HG03442 (cell line): ENCODE measurements at regions not wholly inside any gene's neighbourhood (a gene's known extent, or its start where the extent isn't known, plus 50 kb on each side); places are given as distances from the start of the nearest gene placed in this dataset.
"Not testable (repeated sequence)": the region's sequence is repeated elsewhere in the genome, so short reads cannot be mapped to it uniquely, and the experiment has no call there.

Source experiments
- ATAC-seq: cut with Tn5 transposase; IDR thresholded peaks from one replicate; pipeline ENCODE4 v1.9.1; 2021; ENCODE audit warnings: mild to moderate bottlenecking, moderate library complexity; ENCODE audit not compliant: unreplicated experiment

DNA sequence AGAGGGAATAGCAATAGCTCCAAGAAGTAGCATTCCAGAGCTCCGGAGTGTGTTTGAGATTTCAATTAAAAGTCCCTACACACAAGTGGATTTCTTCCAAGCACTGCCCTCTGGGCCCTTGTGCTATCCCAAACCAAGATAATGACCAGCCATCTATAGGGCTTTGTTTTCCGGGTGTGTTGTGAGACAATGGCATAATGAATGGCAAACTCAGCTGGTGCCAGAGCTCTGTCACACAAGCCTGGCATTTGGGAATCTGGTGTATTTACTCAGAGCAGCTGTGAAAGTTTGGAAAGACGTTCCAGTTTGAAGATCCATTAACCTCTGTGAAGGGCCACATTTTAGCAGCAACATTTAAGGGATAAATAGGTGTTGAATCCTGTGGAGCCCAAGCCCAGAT is 61.2 kb upstream of the TMTC2 start:
- no peak for ATAC-seq

DNA sequence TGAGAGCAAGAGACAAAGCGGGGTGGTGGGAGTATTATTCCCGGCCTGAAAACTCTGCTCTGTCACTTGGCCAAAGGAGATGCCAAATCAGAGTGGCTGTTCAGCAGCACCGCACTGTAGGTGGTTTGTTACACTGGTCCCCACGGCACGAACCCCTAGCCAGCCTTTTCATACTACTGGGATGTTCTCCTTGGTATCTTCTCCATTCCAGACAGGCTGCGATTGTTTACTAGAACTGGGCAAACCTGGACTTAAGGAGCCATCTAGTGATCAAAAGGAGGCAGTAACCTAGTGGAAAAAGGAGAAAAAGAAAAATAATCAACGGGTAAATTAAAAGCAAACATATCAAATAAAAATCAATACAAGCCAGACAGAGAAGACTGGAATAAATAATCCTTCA is 58.9 kb upstream of the TMTC2 start:
- ATAC-seq: no peak

DNA sequence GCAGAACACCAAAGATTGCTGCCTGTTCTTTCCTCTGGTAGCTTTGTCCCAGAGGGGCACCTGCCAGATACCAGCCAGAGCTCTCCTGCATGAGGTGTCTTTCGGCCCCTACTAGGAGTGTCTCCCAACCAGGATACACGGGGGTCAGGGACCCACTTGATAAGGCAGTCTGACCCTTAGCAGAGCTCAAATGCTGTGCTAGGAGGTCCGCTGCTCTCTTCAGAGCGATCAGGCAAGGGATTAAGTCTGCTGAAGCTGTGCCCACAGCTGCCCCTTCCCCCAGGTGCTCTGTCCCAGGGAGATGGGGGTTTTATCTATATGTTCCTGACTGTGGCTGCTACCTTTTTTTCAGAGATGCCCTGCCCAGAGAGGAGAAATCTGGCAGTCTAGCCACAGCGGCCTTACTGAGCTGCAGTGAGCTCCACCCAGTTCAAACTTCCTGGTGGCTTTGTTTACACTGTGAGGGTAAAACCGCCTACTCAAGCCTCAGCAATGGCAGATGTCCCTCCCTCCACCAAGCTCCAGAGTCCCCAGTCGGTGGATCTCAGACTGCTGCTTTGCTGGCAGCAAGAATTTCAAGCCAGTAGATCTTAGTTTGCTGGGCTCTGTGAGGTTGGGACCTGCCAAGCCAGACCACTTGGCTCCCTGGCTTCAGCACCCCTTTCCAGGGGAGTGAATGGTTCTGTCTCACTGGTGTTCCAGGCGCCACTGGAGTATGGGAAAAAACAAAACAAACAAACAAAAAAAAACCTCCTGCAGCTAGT is 52.0 kb upstream of the TMTC2 start:
- not testable (repeated sequence) for ATAC-seq

DNA sequence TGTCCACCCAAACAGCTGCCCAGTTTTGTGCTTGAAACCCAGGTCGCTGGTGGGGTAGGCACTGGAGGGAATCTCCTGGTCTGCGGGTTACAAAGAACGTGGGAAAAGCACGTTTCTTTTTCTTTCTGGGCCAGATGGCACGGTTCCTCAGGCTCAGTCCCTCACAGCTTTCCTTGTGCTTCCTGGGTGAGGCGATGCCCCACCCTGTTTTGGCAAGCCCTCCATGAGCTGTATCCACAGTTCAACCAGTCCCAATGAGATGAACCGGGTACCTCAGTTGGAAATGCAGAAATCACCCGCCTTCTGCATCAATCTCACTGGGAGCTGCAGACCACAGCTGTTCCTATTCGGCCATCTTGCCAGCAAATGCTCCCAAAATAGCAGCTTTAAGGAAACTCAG is 51.4 kb upstream of the TMTC2 start:
- no peak for ATAC-seq
